HepG2 (cell line): ENCODE measurements at regions not wholly inside any gene's neighbourhood (a gene's known extent, or its start where the extent isn't known, plus 50 kb on each side); places are given as distances from the start of the nearest gene placed in this dataset.

Experiments
- ATAC-seq: fragments of 200-7000 bp; cut with Tn5 transposase; 3 replicates; pipeline ENCODE4 v1.9.1; 2020; ENCODE audit warnings: mild to moderate bottlenecking, moderate library complexity
- BruUV-seq: library from RNA; stranded (reverse); fragments of 400-500 nt; replicated peaks from 2 replicates; lab custom pipeline; 2021; lab: Mats Ljungman, UMichigan
- CTCF ChIA-PET: fragments of 300-600 bp; formaldehyde crosslinking; extraction: SDS; loops from one replicate; lab custom pipeline; 2021; ENCODE audit warnings: low total read pairs, inconsistent platforms, low intra/inter-chr PET ratio; lab: Yijun Ruan, JAX
- POLR2A ChIA-PET: fragments of 350-600 bp; sonication (Branson Sonifier 250); formaldehyde crosslinking; loops from one replicate; lab custom pipeline; 2020; ENCODE audit warnings: antibody characterized with exemption, inconsistent platforms; lab: Yijun Ruan, JAX
- DNase-seq: peaks from one replicate; pipeline ENCODE4 v3.0.0-alpha.2; 2015; ENCODE audit warnings: low spot score
- FAIRE-seq: peaks from 3 replicates; lab custom pipeline; 2011; peaks lifted over from hg19 to GRCh38; lab: Jason Lieb, UNC
- H2AFZ ChIP-seq: one replicate; pipeline ENCODE4 v1.6.1; 2011; ENCODE audit warnings: low read length, inconsistent platforms
- H3K27ac ChIP-seq: fragments of 300-600 bp; 3 replicates; pipeline ENCODE4 v1.8.0; 2011; ENCODE audit warnings: mixed run types, mild to moderate bottlenecking, mixed read lengths, low read length, inconsistent platforms; ENCODE audit not compliant: insufficient read depth; ENCODE audit errors: extremely low read length
- H3K27me3 ChIP-seq, 2 experiments: fragments of 200-600 bp in 1 of 2; 2 replicates in 1 of 2; 3 replicates in 1 of 2; pipeline versions ENCODE4 v1.6.0 to v1.8.0; 2011; ENCODE audit warnings: low read length in 2 of 2, mild to moderate bottlenecking in 2 of 2, moderate library complexity in 2 of 2, inconsistent platforms in 1 of 2; ENCODE audit not compliant: insufficient read depth in 2 of 2, control insufficient read depth in 1 of 2
- H3K36me3 ChIP-seq, 2 experiments: fragments of 200-600 bp in 1 of 2; replicated peaks in 1 of 2; 2 replicates in 1 of 2; 3 replicates in 1 of 2; pipeline versions ENCODE4 v1.5.1 to v1.8.0; 2011; ENCODE audit warnings: low read length in 2 of 2, inconsistent platforms in 1 of 2; ENCODE audit not compliant: insufficient read depth in 2 of 2, control insufficient read depth in 1 of 2
- H3K4me1 ChIP-seq: 2 replicates; pipeline ENCODE4 v1.5.1; 2012; ENCODE audit warnings: low read length, inconsistent platforms; ENCODE audit not compliant: insufficient read depth
- H3K4me2 ChIP-seq: 2 replicates; pipeline ENCODE4 v1.6.0; 2011; ENCODE audit warnings: low read depth, low read length, inconsistent platforms
- H3K4me3 ChIP-seq, 3 experiments: fragments of 200-600 bp in 1 of 3; sonication (generic), shearing (Covaris generic) in 1 of 3; replicated peaks in 1 of 3; 2 replicates each; pipeline ENCODE4 v1.5.1; 2011 to 2016; ENCODE audit warnings: low read length in 3 of 3, inconsistent platforms in 2 of 3, low read depth in 2 of 3, mild to moderate bottlenecking in 2 of 3, control low read depth in 1 of 3, mixed read lengths in 1 of 3; ENCODE audit not compliant: insufficient read depth in 1 of 3
- H3K79me2 ChIP-seq: one replicate; pipeline ENCODE4 v1.6.1; 2011; ENCODE audit warnings: low read length, inconsistent platforms; ENCODE audit not compliant: insufficient read depth
- H3K9ac ChIP-seq: 2 replicates; pipeline ENCODE4 v1.6.0; 2011; ENCODE audit warnings: mild to moderate bottlenecking, low read depth, low read length, inconsistent platforms; ENCODE audit not compliant: insufficient read depth
- H3K9me3 ChIP-seq: 2 replicates; pipeline ENCODE4 v1.5.1; 2012; ENCODE audit warnings: mild to moderate bottlenecking, low read length
- H4K20me1 ChIP-seq: 2 replicates; pipeline ENCODE4 v1.6.0; 2011; ENCODE audit warnings: inconsistent platforms, mild to moderate bottlenecking, low read length, moderate library complexity; ENCODE audit not compliant: insufficient read depth
- FOSL1 ChIP-seq: sonication (generic); formaldehyde crosslinking; IDR thresholded peaks from 2 replicates; pipeline ENCODE4 v1.9.0; 2021; ENCODE audit warnings: missing genetic modification reagents, borderline replicate concordance
- KLF11 ChIP-seq: IDR thresholded peaks from 2 replicates; pipeline ENCODE4 v1.6.1; 2016; ENCODE audit warnings: missing compliant biosample characterization
- NRL ChIP-seq: sonication (generic); formaldehyde crosslinking; IDR thresholded peaks from 2 replicates; pipeline ENCODE4 v1.5.0; 2020; ENCODE audit warnings: missing genetic modification reagents, mild to moderate bottlenecking, moderate library complexity, borderline replicate concordance
- ZFP41 ChIP-seq: sonication (generic); formaldehyde crosslinking; IDR thresholded peaks from 2 replicates; pipeline ENCODE4 v1.4.0; 2020; ENCODE audit warnings: mild to moderate bottlenecking, missing genetic modification reagents, borderline replicate concordance
- ZFP62 ChIP-seq: sonication (generic); formaldehyde crosslinking; IDR thresholded peaks from 2 replicates; pipeline ENCODE4 v1.4.0; 2020; ENCODE audit warnings: missing genetic modification reagents
- ZNF224 ChIP-seq: sonication (generic); formaldehyde crosslinking; IDR thresholded peaks from 2 replicates; pipeline ENCODE4 v1.5.0; 2020; ENCODE audit warnings: mild to moderate bottlenecking, missing genetic modification reagents
- ZNF296 ChIP-seq: sonication (generic); formaldehyde crosslinking; conservative IDR thresholded peaks from 2 replicates; pipeline ENCODE4 v1.5.0; 2020; ENCODE audit warnings: mild to moderate bottlenecking, missing genetic modification reagents
- WGBS: methylation state at CpG from one replicate; pipeline ENCODE4 v1.1.6; 2017; ENCODE audit warnings: low lambda C conversion rate; 5-methylcytosine and 5-hydroxymethylcytosine counted together
- in situ Hi-C: cut with HindIII; loops from 2 replicates; pipeline ENCODE4 v1.10.0; 2017; ENCODE audit warnings: low pct_unique_long_range_greater_than_20kb; ENCODE audit not compliant: extremely low pct_ligation_motif_present
- intact Hi-C: fragments of 100-400 bp; cut with micrococcal nuclease; formaldehyde crosslinking; loops from one replicate; pipeline ENCODE4 v1.10.0; 2022; ENCODE audit not compliant: unreplicated experiment
- TF ChIP-seq, protein P1 (sequence below): sonication (generic); formaldehyde crosslinking; IDR thresholded peaks from 2 replicates; pipeline ENCODE4 v1.5.0; 2020; ENCODE audit warnings: mild to moderate bottlenecking, missing genetic modification reagents, borderline replicate concordance
- TF ChIP-seq, protein P2 (sequence below): IDR thresholded peaks from 2 replicates; pipeline ENCODE4 v1.6.1; 2016; ENCODE audit warnings: missing compliant biosample characterization, missing genetic modification reagents, borderline replicate concordance

- H3K36me3 ChIP-seq = no peaks in the 10 kb centered on the region
- intact Hi-C loops (no loop called here), in situ Hi-C loops (no loop called here)
- H3K9ac ChIP-seq = no peak overlapping the region
- H2AFZ ChIP-seq = no peak overlapping the region
- FAIRE-seq = no peak
- no peaks in the 10 kb centered on the region for H3K79me2 ChIP-seq
- no peak for DNase-seq
- H3K27ac ChIP-seq = no peak overlapping the region
- ChIA-PET POLR2A (no interaction called here), CTCF (no interaction called here)
- H3K9me3 ChIP-seq = no peaks in the 10 kb centered on the region
- BruUV-seq = no TSS peak
- no peaks in the 10 kb centered on the region for H4K20me1 ChIP-seq
- ATAC-seq = no peak
- no peak for TF ChIP-seq ZNF224 (CRISPR knock-in tag)
- TF ChIP-seq ZFP41 (CRISPR knock-in tag) = no peak
- H3K4me3 ChIP-seq = no peak overlapping the region
- no peaks in the 10 kb centered on the region for H3K4me1 ChIP-seq
- H3K4me2 ChIP-seq = no peak overlapping the region
- no peaks in the 10 kb centered on the region; a peak in 1 of 5 replicates for H3K27me3 ChIP-seq
Measured at GRCh38 chr22:22050141-22050775, 67.7 kb upstream of the TOP3B start.

- H3K9ac ChIP-seq = no peak overlapping the region
- TF ChIP-seq KLF11 (CRISPR knock-in tag) = no peak
- no peak for TF ChIP-seq NRL (CRISPR knock-in tag)
- no peak for TF ChIP-seq ZNF296 (CRISPR knock-in tag)
- TF ChIP-seq ZFP62 (CRISPR knock-in tag) = no peak
- TF ChIP-seq, protein P1, sequence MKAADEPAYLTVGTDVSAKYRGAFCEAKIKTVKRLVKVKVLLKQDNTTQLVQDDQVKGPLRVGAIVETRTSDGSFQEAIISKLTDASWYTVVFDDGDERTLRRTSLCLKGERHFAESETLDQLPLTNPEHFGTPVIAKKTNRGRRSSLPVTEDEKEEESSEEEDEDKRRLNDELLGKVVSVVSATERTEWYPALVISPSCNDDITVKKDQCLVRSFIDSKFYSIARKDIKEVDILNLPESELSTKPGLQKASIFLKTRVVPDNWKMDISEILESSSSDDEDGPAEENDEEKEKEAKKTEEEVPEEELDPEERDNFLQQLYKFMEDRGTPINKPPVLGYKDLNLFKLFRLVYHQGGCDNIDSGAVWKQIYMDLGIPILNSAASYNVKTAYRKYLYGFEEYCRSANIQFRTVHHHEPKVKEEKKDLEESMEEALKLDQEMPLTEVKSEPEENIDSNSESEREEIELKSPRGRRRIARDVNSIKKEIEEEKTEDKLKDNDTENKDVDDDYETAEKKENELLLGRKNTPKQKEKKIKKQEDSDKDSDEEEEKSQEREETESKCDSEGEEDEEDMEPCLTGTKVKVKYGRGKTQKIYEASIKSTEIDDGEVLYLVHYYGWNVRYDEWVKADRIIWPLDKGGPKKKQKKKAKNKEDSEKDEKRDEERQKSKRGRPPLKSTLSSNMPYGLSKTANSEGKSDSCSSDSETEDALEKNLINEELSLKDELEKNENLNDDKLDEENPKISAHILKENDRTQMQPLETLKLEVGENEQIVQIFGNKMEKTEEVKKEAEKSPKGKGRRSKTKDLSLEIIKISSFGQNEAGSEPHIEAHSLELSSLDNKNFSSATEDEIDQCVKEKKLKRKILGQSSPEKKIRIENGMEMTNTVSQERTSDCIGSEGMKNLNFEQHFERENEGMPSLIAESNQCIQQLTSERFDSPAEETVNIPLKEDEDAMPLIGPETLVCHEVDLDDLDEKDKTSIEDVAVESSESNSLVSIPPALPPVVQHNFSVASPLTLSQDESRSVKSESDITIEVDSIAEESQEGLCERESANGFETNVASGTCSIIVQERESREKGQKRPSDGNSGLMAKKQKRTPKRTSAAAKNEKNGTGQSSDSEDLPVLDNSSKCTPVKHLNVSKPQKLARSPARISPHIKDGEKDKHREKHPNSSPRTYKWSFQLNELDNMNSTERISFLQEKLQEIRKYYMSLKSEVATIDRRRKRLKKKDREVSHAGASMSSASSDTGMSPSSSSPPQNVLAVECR (CRISPR knock-in tag) = no peak
- TF ChIP-seq FOSL1 (CRISPR knock-in tag) = no peak
- TF ChIP-seq, protein P2, sequence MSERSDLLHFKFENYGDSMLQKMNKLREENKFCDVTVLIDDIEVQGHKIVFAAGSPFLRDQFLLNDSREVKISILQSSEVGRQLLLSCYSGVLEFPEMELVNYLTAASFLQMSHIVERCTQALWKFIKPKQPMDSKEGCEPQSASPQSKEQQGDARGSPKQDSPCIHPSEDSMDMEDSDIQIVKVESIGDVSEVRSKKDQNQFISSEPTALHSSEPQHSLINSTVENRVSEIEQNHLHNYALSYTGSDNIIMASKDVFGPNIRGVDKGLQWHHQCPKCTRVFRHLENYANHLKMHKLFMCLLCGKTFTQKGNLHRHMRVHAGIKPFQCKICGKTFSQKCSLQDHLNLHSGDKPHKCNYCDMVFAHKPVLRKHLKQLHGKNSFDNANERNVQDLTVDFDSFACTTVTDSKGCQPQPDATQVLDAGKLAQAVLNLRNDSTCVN = no peak
- no peaks in the 10 kb centered on the region for H3K4me1 ChIP-seq
- FAIRE-seq = no peak
- ATAC-seq = no peak
- WGBS = 0% methylated on average over 1 of the region's 1 CpG
- H3K79me2 ChIP-seq = no peaks in the 10 kb centered on the region
- H3K4me3 ChIP-seq = no peak overlapping the region
- H2AFZ ChIP-seq = no peak overlapping the region
- BruUV-seq = no TSS peak
- no peaks in the 10 kb centered on the region; a peak in 1 of 5 replicates for H3K27me3 ChIP-seq
- no peaks in the 10 kb centered on the region for H3K36me3 ChIP-seq
- no peak overlapping the region for H3K27ac ChIP-seq
- in situ Hi-C loops (no loop called here), intact Hi-C loops (no loop called here)
- ChIA-PET POLR2A (no interaction called here), CTCF (no interaction called here)
- no peaks in the 10 kb centered on the region for H3K9me3 ChIP-seq
- H3K4me2 ChIP-seq = no peak overlapping the region
- no peaks in the 10 kb centered on the region for H4K20me1 ChIP-seq
- no peak for DNase-seq
Measured at GRCh38 chr22:22049684-22050083, 67.1 kb upstream of the TOP3B start.
